GM21526 (cell line): ENCODE measurements at regions not wholly inside any gene's neighbourhood (a gene's known extent, or its start where the extent isn't known, plus 50 kb on each side); places are given as distances from the start of the nearest gene placed in this dataset.
"Not testable (repeated sequence)": the region's sequence is repeated elsewhere in the genome, so short reads cannot be mapped to it uniquely, and the experiment has no call there.

Experiments used
- ATAC-seq: cut with Tn5 transposase; IDR thresholded peaks from one replicate; pipeline ENCODE4 v1.9.1; 2021; ENCODE audit warnings: moderate library complexity; ENCODE audit not compliant: unreplicated experiment, low FRiP score

DNA sequence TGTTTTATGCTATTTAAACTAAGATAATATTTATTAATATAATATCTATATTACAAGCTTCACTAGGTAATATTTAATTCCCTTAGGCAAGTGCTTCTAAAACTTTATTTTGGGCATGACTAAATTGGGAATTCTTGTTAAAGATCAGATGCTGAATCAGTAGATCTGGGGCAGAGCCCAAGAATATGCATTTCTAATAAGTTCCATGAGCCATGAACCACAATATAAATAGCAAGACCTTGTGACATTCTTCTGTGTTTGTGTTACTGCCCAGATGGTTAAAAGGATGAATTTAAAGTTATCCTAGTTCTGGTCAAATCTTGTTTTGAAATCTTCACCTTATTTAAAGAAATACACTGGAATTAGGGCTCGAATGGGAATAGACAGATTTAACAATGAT, 258.4 kb upstream of the CACNA2D1 start:
- ATAC-seq: no peak

DNA sequence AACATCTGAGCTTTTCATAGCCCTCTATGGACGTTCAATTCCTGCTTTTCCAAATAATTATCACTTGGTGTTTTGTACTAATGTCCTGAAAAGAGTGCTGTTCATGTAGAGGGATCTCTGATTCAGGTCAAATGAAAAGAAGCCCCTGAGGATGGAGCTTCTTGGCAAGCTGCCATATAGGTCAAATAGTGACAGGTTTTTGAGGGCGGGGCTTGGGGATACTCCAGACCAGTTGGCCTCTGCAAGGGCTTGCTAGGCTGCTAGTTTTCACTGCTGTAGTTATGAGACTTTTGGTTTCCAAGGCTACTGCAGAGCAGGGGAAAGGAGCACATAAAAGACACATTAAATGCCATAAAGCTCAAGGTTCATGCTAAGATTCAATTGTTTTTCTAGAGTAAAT, 257.2 kb upstream of the CACNA2D1 start:
- ATAC-seq: no peak

GRCh38 chr7:82699773-82700186, 256.2 kb upstream of the CACNA2D1 start:
- ATAC-seq: no peak

DNA sequence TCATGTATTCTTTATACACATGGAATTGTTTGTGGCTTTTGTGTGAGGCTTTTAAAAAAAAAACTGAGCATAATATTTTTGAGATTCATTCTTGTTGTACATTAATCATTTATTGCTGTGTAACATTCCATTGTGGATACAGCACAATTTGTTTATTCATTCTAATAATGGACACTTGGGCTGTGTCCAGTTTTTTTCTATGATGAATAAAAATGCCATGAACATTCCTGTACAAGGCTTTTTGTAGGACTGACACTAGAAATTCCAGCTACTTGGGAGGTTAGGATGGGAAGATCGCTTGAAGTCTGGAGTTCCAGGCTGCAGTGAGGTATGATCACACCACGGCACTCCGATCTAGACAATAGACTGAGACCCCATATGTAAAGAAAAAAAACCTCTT, 254.3 kb upstream of the CACNA2D1 start:
- ATAC-seq: no peak

- no peak for ATAC-seq
Observed at GRCh38 chr7:82696631-82697030, 253.1 kb upstream of the CACNA2D1 start.

GRCh38 chr7:82694022-82694421, 250.4 kb upstream of the CACNA2D1 start:
- ATAC-seq: no peak

GRCh38 chr7:82690929-82691328, 247.4 kb upstream of the CACNA2D1 start:
- no peak for ATAC-seq

- no peak for ATAC-seq
Observed at GRCh38 chr7:82685214-82685613, 241.6 kb upstream of the CACNA2D1 start.

GRCh38 chr7:82678716-82679115, 235.1 kb upstream of the CACNA2D1 start:
- ATAC-seq: no peak

GRCh38 chr7:82678259-82678658, 234.7 kb upstream of the CACNA2D1 start:
- no peak for ATAC-seq

- peak; percentile 56 for ATAC-seq
Observed at GRCh38 chr7:82677493-82677892, 233.9 kb upstream of the CACNA2D1 start.

DNA sequence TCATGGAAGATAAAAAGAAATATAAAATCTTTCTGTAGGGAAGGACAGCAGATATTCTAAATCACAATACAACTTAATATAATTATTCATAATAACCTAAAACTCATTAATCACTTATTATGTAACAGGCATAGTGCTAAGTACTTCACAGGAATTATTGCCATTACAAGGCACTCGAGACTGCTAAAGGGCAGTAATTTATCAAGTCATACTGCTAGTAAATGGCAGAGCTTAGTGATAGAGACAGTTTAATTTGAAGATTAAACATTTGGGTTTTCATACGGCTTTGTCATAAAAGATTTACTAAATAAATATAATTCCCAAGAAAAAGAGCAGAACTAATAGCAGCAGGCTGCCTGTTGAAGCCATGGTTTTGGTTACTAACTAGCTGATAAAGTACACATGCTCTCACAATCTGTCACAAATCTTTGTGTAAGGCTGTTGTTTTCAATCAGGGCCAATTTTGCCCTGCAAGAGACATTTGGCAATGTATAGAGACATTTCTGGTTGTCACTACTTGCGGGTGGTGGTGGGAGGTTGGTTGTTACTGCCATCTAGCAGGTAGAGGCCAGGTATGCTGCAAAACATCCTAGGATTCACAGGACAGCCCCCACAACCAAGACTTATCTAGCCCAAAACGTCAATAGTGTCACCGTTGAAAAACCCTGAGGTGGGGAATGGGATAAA, 233.3 kb upstream of the CACNA2D1 start:
- ATAC-seq: no peak

DNA sequence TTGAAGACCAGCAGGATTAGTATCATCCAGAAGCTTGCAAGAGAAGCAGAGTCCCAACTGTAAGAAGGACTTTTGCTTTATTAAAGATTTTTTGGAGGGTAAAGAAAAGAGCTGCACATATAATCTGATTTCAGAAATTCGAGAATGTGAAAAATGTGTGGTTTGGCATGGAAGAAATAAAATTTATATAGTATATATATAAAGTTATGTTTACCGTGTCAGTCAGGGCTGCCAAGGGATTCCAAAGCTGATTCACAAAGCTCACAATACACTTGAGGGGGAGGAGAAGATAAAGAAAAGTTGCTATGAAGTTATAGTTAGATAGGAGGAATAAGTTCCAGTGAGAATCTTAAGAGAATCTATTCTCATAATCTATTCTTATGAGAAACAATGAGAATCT, 231.8 kb upstream of the CACNA2D1 start:
- ATAC-seq: no peak

GRCh38 chr7:82674268-82674667, 230.7 kb upstream of the CACNA2D1 start:
- ATAC-seq: no peak

DNA sequence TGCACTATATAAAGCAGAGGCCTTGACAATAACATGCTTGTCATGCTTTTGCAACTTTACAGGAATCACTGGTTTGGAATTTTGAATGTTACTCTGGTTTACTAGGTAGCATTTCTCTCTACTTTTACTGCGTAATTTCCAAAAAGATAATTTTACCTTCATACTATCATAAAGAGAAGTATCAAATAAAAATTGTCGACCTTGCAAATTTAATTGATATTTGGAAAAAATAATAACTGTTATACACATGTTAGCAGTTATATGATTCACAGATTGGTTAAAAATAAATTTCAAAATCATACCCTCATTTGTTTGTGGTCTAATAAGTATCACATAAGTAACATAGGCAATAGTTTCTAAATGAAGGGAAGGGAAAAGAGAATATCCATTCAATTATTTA, 228.5 kb upstream of the CACNA2D1 start:
- no peak for ATAC-seq

GRCh38 chr7:82669141-82669540, 225.6 kb upstream of the CACNA2D1 start:
- no peak for ATAC-seq

- no peak for ATAC-seq
Observed at GRCh38 chr7:82668676-82669075, 225.1 kb upstream of the CACNA2D1 start.

DNA sequence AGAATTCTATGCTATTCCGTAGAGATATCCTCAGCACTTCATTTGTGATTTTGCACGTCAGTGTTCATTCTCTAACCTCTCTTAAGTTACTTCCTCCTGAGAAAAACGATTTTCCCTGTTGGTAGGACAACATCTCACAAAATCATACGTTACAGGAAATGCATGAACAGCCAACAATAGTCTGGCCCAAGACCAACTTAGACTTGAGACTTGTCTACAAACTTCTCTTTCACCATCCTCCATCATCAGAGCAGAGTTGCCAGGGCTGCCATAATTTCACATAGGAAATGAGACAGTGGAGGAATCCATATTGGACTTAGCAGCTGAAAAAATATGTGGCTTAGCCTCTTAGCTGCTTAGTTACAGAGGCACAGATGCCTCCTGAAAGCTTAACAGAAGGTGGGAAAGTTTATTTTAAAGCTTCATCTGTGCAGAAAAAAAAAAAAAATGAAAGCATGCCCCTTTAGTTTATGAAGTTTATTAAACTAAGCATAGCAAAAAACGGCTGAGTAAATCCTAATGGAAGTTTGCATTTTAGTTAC, 222.5 kb upstream of the CACNA2D1 start:
- no peak for ATAC-seq

DNA sequence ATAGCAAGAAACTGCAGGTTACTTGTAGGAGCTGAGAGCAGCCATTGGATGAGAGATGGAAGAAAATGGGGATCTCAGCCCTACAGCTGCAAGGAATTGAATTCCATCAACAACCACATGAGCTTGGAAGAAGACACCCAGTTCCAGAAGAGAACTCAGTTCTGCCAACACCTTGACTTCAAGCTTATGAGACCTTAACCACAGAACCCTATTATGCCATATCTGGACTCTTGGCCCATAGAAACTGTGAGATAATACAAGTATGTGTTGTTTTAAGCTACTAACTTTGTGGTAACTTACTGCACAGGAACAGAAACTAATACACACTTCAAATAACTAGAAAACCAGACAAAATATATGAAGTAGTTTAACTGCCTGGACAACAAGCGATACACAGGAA, 212.4 kb upstream of the CACNA2D1 start:
- ATAC-seq: no peak

DNA sequence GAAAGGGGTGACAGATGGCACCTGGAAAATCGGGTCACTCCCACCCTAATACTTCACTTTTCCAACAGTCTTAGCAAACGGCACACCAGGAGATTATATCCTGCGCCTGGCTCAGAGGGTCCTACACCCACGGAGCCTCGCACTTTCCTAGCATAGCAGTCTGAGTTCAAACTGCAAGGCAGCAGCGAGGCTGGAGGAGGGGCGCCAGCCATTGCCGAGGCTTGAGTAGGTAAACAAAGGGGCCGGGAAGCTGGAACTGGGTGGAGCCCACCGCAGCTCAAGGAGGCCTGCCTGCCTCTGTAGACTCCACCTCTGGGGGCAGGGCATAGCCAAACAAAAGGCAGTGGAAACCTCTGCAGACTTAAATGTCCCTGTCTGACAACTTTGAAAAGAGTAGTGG, 206.5 kb upstream of the CACNA2D1 start:
- ATAC-seq: not testable (repeated sequence)

DNA sequence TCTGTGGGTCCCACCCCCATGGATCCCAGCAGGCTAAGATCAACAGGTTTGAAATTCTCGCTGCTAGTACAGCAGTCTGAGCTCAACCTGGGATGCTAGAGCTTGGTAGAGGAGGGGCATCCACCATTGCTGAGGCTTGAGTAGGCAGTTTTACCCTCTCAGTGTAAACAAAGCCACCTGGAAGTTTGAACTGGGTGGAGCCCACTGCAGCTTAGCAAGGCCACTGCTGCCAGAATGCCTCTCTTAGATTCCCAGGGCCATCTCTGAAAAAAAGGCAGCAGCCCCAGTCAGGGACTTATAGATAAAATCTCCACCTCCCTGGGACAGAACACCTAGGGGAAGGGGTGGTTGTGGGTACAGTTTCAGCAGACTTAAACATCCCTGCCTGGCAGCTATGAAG, 190.0 kb upstream of the CACNA2D1 start:
- ATAC-seq: no peak

DNA sequence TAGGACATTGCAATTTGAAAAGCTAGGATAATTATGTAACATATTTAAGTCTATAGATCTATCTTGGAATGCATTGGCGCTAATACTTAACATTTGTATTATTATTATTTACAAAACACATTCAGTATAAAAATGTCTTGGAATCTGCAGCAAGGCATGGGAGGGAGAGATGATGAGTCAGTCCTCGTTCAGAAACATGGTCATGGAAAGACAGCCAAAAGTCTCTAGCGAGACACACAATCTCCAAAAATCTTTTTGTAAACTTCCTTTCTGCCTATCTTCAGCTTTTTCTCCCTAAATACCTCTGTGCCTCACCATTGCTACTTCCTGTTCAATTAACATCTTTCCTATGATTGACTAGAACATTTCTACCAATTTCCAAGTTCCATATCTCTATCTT, 188.4 kb upstream of the CACNA2D1 start:
- no peak for ATAC-seq

DNA sequence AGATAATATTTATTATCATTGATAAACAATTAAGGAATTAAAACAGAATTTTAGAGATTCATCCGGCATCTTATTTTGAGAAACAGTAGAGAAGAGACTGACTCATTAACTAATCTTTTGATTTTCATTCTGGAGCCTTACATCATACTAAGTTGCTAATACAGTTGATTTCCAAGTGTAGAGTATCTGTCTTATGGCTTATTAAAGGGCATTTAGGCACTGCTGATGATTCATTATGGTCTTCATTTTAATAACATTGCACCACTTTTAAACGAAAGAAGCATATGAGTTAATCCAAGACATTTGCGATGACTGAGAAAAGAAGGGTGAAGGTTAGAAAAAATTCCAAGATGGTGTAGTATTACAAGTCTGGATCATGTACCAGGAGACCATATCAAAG, 186.0 kb upstream of the CACNA2D1 start:
- ATAC-seq: no peak
